Karpas-422 (cell line): ENCODE measurements at regions not wholly inside any gene's neighbourhood (a gene's known extent, or its start where the extent isn't known, plus 50 kb on each side); places are given as distances from the start of the nearest gene placed in this dataset.

Experiments used
- DNase-seq: peaks from one replicate; pipeline ENCODE4 v3.0.0-alpha.2; 2015
- H2AFZ ChIP-seq: fragments of 200-600 bp; sonication (generic); 2 replicates; pipeline ENCODE4 v1.6.1; 2014; ENCODE audit warnings: antibody characterized with exemption, low read length, mixed read lengths
- H3K27ac ChIP-seq: fragments of 200-600 bp; sonication (generic); 2 replicates; pipeline ENCODE4 v1.5.1; 2014; ENCODE audit warnings: mild to moderate bottlenecking, low read length, moderate library complexity
- H3K27me3 ChIP-seq: fragments of 200-600 bp; sonication (generic); 2 replicates; pipeline ENCODE4 v1.6.1; 2014; ENCODE audit warnings: low read length, mixed read lengths
- H3K36me3 ChIP-seq: fragments of 200-600 bp; sonication (generic); 2 replicates; pipeline ENCODE4 v1.6.1; 2014; ENCODE audit warnings: low read length, mixed read lengths; ENCODE audit not compliant: insufficient read depth
- H3K4me1 ChIP-seq: fragments of 200-600 bp; sonication (generic); 2 replicates; pipeline ENCODE4 v1.6.1; 2014; ENCODE audit warnings: mild to moderate bottlenecking, low read length, mixed read lengths
- H3K4me2 ChIP-seq: fragments of 200-600 bp; sonication (generic); 2 replicates; pipeline ENCODE4 v1.6.1; 2014; ENCODE audit warnings: low read length, low read depth, mild to moderate bottlenecking; ENCODE audit not compliant: poor library complexity, severe bottlenecking
- H3K4me3 ChIP-seq: fragments of 200-600 bp; sonication (generic); 2 replicates; pipeline ENCODE4 v1.5.1; 2014; ENCODE audit warnings: mild to moderate bottlenecking, antibody characterized with exemption, low read length, mixed read lengths
- H3K79me2 ChIP-seq: fragments of 200-600 bp; sonication (generic); 2 replicates; pipeline ENCODE4 v1.6.1; 2014; ENCODE audit warnings: mild to moderate bottlenecking, low read length, mixed read lengths
- H3K9ac ChIP-seq: fragments of 200-600 bp; sonication (generic); 2 replicates; pipeline ENCODE4 v1.6.0; 2014; ENCODE audit warnings: low read length
- H3K9me2 ChIP-seq: fragments of 200-600 bp; sonication (generic), shearing (Covaris generic); replicated peaks from 2 replicates; pipeline ENCODE4 v1.6.0; 2014; ENCODE audit warnings: mild to moderate bottlenecking, low read length, moderate library complexity; ENCODE audit not compliant: insufficient read depth
- H3K9me3 ChIP-seq: fragments of 300-700, 200-600 bp; sonication (generic); 2 replicates; pipeline ENCODE4 v1.6.1; 2014; ENCODE audit warnings: low read length, mixed read lengths
- H4K20me1 ChIP-seq: fragments of 200-600 bp; sonication (generic); 2 replicates; pipeline ENCODE4 v1.6.1; 2014; ENCODE audit warnings: mild to moderate bottlenecking, antibody characterized with exemption, low read length, low read depth; ENCODE audit not compliant: insufficient read depth

GRCh38 chr15:25057574-25057973 lies 102.8 kb downstream of the SNRPN start:
- Histone ChIP-seq H4K20me1 (no peaks in the 10 kb centered on the region), H3K4me2 (no peak overlapping the region), H3K4me3 (no peak overlapping the region), H3K27me3 (no peaks in the 10 kb centered on the region), H3K9ac (no peak overlapping the region), H3K79me2 (no peaks in the 10 kb centered on the region), H3K4me1 (no peaks in the 10 kb centered on the region), H3K9me2 (no peaks in the 10 kb centered on the region), H2AFZ (no peak overlapping the region), H3K36me3 (peaks cover 91% of the 10 kb centered on the region), H3K9me3 (peaks cover 85% of the 10 kb centered on the region), H3K27ac (no peak overlapping the region)
- no peak for DNase-seq

DNA sequence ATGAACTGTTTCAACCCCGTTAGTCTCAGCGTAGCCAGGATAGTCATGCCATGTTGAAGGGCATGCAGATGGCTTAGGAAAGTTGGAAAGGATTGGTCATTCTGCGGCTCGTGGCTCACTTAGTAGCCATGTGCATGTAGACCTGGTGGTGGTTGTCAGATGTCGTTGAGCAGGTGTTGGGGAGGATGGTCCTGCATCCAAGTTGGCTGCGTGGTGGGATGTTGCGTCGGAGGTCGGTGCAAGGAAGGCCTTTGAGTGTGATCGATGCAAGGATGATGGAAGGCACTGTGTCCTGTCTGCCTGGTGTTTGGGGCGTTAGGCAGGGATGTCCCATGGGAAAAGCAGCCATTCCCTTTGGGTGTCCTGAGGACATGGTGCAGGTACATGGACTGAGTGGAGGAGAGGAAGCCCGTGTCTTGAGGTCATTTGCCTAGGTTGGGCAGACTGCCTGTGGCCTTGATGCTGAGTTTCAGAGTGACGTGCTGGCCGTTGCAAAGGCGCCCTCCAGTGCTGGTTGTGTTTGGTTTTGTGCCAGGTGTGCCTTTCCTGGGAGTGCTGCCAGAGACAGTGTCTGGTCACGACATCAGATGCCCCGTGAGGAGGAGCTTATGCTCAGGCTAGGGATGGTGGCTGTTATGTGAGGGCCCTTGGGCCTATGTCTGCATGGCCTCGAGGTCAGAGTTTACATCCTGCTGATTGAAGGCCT lies 103.4 kb downstream of the SNRPN start:
- Histone ChIP-seq H3K9me3 (peaks cover 83% of the 10 kb centered on the region), H4K20me1 (no peaks in the 10 kb centered on the region), H3K27me3 (no peaks in the 10 kb centered on the region), H3K4me2 (no peak overlapping the region), H3K79me2 (no peaks in the 10 kb centered on the region), H2AFZ (no peak overlapping the region), H3K9me2 (no peaks in the 10 kb centered on the region), H3K27ac (no peak overlapping the region), H3K36me3 (peaks cover 91% of the 10 kb centered on the region), H3K4me1 (no peaks in the 10 kb centered on the region), H3K9ac (no peak overlapping the region), H3K4me3 (no peak overlapping the region)
- no peak for DNase-seq

DNA sequence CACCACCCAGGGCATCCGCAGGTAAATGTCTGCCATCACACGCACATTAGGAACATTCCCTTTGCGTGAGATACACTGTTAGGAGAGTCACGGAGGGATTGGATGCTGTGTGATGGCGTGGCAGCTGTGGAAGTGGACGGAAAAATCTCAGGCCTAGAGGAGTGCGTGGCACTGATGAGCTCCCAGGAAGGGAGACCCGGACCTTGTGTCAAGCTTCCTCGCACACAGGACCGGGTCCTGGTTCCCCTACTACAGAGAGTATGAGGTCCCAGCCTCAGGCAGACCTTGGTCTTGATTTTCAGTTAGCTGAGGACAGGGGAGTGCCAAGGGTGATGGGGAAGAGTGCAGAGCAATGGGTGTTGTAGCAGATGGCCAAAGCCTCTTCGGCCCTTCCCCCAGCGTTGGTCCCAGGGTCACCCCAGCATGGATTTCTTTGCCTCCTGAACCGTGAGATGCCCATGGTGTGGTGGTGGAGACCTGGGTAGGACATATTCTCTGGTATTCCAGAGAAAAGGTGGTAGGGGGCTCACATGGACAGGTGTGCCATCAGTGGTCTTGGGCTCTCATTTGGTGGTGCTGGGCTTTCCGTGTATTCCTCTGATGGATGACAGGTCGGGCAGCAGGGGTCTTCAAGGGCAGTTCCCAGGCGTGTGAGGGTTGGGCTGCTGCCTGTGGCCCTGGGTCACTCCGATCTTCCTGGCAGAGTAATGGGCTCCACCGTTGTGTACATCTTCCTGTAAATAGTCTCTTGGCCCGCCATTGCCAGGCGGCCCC lies 105.1 kb downstream of the SNRPN start:
- H3K27ac ChIP-seq: no peak overlapping the region
- H3K9me3 ChIP-seq: peaks cover 87% of the 10 kb centered on the region
- DNase-seq: no peak
- H3K9me2 ChIP-seq: no peaks in the 10 kb centered on the region
- no peak overlapping the region for H3K4me3 ChIP-seq
- no peaks in the 10 kb centered on the region for H3K27me3 ChIP-seq
- H3K79me2 ChIP-seq: no peaks in the 10 kb centered on the region
- no peak overlapping the region for H3K9ac ChIP-seq
- no peak overlapping the region for H2AFZ ChIP-seq
- H4K20me1 ChIP-seq: no peaks in the 10 kb centered on the region
- no peak overlapping the region for H3K4me2 ChIP-seq
- H3K4me1 ChIP-seq: no peaks in the 10 kb centered on the region
- H3K36me3 ChIP-seq: peaks cover 95% of the 10 kb centered on the region

DNA sequence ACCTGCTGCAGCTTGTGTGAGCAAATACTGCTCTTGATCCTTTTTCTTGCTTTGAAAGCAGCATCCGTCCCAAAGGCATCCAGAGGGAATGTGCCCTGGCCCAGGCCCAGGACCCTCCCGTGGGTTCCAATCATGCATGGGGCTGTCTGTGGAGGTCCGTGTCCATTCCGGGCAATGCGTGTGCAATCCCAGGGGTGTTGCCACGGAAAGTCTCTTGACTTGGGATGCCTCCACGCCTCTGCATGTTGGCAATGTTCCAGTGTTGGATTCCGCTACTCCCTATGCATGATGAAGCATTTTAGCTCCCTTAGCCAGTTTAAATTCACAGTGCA lies 105.7 kb downstream of the SNRPN start:
- no peak overlapping the region for H2AFZ ChIP-seq
- H4K20me1 ChIP-seq: no peaks in the 10 kb centered on the region
- no peak for DNase-seq
- no peaks in the 10 kb centered on the region for H3K9me2 ChIP-seq
- no peaks in the 10 kb centered on the region for H3K4me1 ChIP-seq
- H3K9ac ChIP-seq: no peak overlapping the region
- no peaks in the 10 kb centered on the region for H3K79me2 ChIP-seq
- no peak overlapping the region for H3K4me3 ChIP-seq
- H3K27me3 ChIP-seq: no peaks in the 10 kb centered on the region
- H3K4me2 ChIP-seq: no peak overlapping the region
- peaks cover 87% of the 10 kb centered on the region for H3K9me3 ChIP-seq
- H3K36me3 ChIP-seq: peaks cover 94% of the 10 kb centered on the region
- H3K27ac ChIP-seq: no peak overlapping the region

DNA sequence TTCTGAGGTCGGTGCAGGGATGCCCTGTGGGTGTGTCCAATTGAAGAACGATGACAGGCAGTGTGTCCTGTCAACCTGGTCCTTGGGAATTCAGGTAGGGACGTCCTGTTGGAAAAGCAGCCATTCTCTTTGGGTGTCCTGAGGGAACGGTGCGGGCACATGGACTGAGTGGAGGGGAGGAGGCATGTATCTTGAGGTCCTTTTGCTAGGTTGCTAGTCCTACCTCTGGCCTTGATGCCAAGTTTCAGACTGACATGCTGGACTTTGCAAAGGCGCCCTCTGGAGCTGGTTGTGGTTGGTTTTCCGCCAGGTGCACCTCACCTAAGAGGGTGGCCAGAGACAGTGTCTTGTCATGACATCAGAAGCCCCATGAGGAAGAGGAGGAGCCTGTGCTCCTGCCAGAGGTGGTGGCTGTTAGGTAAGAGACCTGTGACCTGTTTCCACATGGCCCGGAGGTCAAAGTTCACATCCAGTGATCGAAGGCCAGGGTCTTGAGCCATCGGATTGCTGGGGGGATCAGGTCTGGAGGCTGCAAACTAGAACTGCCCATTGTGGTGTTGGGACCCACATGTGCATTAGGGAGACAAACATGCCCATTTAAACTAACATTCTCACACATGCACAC lies 106.3 kb downstream of the SNRPN start:
- no peak overlapping the region for H3K4me3 ChIP-seq
- H3K4me2 ChIP-seq: no peak overlapping the region
- no peak overlapping the region for H3K27ac ChIP-seq
- H3K9me2 ChIP-seq: no peaks in the 10 kb centered on the region
- no peaks in the 10 kb centered on the region for H3K27me3 ChIP-seq
- H3K9ac ChIP-seq: no peak overlapping the region
- H4K20me1 ChIP-seq: no peaks in the 10 kb centered on the region
- no peaks in the 10 kb centered on the region for H3K4me1 ChIP-seq
- H2AFZ ChIP-seq: no peak overlapping the region
- H3K9me3 ChIP-seq: peaks cover 83% of the 10 kb centered on the region
- no peak for DNase-seq
- H3K36me3 ChIP-seq: peaks cover 91% of the 10 kb centered on the region
- H3K79me2 ChIP-seq: no peaks in the 10 kb centered on the region

GRCh38 chr15:25061808-25062550 lies 107.2 kb downstream of the SNRPN start:
- no peaks in the 10 kb centered on the region for H3K27me3 ChIP-seq
- H3K4me2 ChIP-seq: no peak overlapping the region
- H3K4me1 ChIP-seq: no peaks in the 10 kb centered on the region
- H3K9ac ChIP-seq: no peak overlapping the region
- H3K36me3 ChIP-seq: peaks cover 92% of the 10 kb centered on the region
- H3K27ac ChIP-seq: no peak overlapping the region
- H3K9me3 ChIP-seq: peaks cover 83% of the 10 kb centered on the region
- no peak for DNase-seq
- H3K79me2 ChIP-seq: no peaks in the 10 kb centered on the region
- H2AFZ ChIP-seq: no peak overlapping the region
- H3K4me3 ChIP-seq: no peak overlapping the region
- H3K9me2 ChIP-seq: no peaks in the 10 kb centered on the region
- no peaks in the 10 kb centered on the region for H4K20me1 ChIP-seq

DNA sequence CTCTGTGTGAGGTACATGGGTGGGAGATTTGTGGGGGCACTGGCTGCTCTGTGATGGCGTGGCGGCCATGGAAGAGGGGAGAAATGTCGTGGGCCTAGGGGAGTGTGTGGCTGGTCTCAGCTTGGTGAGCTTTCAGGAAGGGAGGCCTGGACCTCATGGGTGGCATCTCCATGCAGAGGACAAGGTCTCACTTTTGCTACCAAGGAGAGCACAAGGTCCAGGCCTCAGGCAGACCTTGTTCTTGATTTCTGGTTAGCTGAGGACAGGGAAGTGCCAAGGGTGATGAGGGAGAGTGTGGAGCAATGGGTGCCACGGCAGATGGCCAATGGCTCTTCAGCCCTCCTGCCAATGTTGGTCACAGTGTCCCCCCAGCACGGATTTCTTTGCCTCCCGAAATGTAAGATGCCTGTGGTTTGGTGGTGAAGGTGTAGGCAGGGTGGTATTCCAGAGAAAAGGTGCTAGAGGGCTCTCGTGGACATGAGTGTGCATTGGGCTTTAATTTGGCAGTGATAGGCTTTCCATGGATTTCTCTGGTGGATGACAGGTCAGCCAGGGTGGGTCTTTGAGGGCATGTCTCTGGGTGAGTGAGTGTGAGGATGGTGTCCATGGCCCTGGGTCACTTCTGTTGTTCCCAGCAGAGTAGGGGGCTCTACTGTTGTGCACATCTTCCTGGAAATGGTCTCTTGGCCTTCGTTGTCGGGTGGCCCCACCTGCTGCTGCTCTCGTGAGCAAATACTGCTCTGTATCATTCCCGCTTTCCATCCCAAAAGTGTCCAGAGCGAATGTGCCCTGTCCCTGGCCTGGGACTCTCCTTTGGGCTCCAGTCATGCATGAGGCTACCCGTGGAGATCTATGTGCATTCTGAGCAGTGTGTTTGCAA lies 108.0 kb downstream of the SNRPN start:
- Histone ChIP-seq H3K27ac (no peak overlapping the region), H2AFZ (no peak overlapping the region), H3K9me2 (no peaks in the 10 kb centered on the region), H3K9me3 (peaks cover 81% of the 10 kb centered on the region), H3K27me3 (no peaks in the 10 kb centered on the region), H3K79me2 (no peaks in the 10 kb centered on the region), H3K36me3 (peaks cover 92% of the 10 kb centered on the region), H3K9ac (no peak overlapping the region), H3K4me1 (no peaks in the 10 kb centered on the region), H4K20me1 (no peaks in the 10 kb centered on the region), H3K4me2 (no peak overlapping the region), H3K4me3 (no peak overlapping the region)
- no peak for DNase-seq
